HepG2 (cell line): ENCODE measurements at regions not wholly inside any gene's neighbourhood (a gene's known extent, or its start where the extent isn't known, plus 50 kb on each side); places are given as distances from the start of the nearest gene placed in this dataset.

ENCODE experiments used
- ZNF17 ChIP-seq: sonication (generic); formaldehyde crosslinking; IDR thresholded peaks from 2 replicates; pipeline ENCODE4 v1.5.0; 2020; ENCODE audit warnings: mild to moderate bottlenecking, missing genetic modification reagents
- TF ChIP-seq, protein P1 (sequence below): sonication (generic); formaldehyde crosslinking; IDR thresholded peaks from 2 replicates; pipeline ENCODE4 v1.4.0; 2020; ENCODE audit warnings: missing genetic modification reagents, mild to moderate bottlenecking, borderline replicate concordance
- TF ChIP-seq, protein P2 (sequence below): IDR thresholded peaks from 2 replicates; pipeline ENCODE4 v1.6.1; 2016; ENCODE audit warnings: control low read depth
- TF ChIP-seq, protein P3 (sequence below): IDR thresholded peaks from 2 replicates; pipeline ENCODE4 v1.4.0; 2020; ENCODE audit warnings: mild to moderate bottlenecking, missing genetic modification reagents

DNA sequence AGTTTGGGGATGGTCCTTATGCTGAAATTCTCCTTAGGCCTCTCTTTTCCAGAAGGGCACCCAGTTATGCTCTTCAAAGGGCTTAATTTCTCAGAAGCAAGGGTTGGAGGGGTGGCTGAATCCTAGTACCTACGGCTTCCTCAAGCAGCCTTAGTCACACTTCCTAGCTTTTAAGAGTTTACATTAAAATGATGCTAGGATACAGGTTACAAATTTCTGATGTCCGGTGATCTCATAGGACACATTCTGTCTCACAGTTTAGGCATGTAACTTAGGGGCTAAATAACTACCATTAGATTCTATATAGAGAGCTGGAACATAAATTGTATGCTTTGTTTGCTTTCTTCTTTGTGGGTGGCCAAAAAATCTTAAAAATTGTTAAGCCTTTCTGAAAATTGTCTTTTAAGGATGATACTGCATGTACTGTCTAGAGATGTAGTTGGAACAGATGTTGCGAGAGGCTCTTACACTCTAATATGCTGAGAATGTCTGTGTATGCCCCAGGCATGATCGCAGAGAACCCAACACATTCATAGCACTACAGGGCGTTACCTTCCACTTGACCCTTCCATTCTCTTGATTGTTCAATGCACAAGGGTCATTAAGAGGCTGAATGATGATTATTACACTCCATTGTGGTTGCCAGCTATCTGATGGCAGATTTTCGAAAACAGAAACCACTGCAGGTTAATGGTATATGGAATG lies 139.1 kb downstream of the TMEM38B start (continued):
- TF ChIP-seq, protein P1, sequence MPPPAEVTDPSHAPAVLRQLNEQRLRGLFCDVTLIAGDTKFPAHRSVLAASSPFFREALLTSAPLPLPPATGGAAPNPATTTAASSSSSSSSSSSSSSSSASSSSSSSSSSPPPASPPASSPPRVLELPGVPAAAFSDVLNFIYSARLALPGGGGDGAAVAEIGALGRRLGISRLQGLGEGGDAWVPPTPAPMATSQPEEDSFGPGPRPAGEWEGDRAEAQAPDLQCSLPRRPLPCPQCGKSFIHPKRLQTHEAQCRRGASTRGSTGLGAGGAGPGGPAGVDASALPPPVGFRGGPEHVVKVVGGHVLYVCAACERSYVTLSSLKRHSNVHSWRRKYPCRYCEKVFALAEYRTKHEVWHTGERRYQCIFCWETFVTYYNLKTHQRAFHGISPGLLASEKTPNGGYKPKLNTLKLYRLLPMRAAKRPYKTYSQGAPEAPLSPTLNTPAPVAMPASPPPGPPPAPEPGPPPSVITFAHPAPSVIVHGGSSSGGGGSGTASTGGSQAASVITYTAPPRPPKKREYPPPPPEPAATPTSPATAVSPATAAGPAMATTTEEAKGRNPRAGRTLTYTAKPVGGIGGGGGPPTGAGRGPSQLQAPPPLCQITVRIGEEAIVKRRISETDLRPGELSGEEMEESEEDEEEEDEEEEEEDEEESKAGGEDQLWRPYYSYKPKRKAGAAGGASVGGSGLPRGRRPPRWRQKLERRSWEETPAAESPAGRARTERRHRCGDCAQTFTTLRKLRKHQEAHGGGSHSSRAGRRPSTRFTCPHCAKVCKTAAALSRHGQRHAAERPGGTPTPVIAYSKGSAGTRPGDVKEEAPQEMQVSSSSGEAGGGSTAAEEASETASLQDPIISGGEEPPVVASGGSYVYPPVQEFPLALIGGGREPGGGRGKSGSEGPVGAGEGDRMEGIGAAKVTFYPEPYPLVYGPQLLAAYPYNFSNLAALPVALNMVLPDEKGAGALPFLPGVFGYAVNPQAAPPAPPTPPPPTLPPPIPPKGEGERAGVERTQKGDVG (CRISPR knock-in tag) = no peak
- TF ChIP-seq, protein P2, sequence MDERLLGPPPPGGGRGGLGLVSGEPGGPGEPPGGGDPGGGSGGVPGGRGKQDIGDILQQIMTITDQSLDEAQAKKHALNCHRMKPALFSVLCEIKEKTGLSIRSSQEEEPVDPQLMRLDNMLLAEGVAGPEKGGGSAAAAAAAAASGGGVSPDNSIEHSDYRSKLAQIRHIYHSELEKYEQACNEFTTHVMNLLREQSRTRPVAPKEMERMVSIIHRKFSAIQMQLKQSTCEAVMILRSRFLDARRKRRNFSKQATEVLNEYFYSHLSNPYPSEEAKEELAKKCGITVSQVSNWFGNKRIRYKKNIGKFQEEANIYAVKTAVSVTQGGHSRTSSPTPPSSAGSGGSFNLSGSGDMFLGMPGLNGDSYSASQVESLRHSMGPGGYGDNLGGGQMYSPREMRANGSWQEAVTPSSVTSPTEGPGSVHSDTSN (CRISPR knock-in tag) = no peak
- TF ChIP-seq, protein P3, sequence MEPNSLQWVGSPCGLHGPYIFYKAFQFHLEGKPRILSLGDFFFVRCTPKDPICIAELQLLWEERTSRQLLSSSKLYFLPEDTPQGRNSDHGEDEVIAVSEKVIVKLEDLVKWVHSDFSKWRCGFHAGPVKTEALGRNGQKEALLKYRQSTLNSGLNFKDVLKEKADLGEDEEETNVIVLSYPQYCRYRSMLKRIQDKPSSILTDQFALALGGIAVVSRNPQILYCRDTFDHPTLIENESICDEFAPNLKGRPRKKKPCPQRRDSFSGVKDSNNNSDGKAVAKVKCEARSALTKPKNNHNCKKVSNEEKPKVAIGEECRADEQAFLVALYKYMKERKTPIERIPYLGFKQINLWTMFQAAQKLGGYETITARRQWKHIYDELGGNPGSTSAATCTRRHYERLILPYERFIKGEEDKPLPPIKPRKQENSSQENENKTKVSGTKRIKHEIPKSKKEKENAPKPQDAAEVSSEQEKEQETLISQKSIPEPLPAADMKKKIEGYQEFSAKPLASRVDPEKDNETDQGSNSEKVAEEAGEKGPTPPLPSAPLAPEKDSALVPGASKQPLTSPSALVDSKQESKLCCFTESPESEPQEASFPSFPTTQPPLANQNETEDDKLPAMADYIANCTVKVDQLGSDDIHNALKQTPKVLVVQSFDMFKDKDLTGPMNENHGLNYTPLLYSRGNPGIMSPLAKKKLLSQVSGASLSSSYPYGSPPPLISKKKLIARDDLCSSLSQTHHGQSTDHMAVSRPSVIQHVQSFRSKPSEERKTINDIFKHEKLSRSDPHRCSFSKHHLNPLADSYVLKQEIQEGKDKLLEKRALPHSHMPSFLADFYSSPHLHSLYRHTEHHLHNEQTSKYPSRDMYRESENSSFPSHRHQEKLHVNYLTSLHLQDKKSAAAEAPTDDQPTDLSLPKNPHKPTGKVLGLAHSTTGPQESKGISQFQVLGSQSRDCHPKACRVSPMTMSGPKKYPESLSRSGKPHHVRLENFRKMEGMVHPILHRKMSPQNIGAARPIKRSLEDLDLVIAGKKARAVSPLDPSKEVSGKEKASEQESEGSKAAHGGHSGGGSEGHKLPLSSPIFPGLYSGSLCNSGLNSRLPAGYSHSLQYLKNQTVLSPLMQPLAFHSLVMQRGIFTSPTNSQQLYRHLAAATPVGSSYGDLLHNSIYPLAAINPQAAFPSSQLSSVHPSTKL (CRISPR knock-in tag) = no peak
- TF ChIP-seq ZNF17 (CRISPR knock-in tag) = no peak
- TF ChIP-seq, all 625 proteins: peak for 0
